Occipital lobe (tissue), 1 donor: ENCODE measurements at regions not wholly inside any gene's neighbourhood (a gene's known extent, or its start where the extent isn't known, plus 50 kb on each side); places are given as distances from the start of the nearest gene placed in this dataset.
"Not testable (repeated sequence)": the region's sequence is repeated elsewhere in the genome, so short reads cannot be mapped to it uniquely, and the experiment has no call there.

Source experiments
- DNase-seq: peaks from one replicate; lab custom pipeline; 2025; lab: John Stamatoyannopoulos, UW

GRCh38 chr11:41713030-41713429, 253.6 kb upstream of the LRRC4C start:
- no peak for DNase-seq

- DNase-seq = no peak
These were observed 254.6 kb upstream of the LRRC4C start for GRCh38 chr11:41714101-41714500.

- DNase-seq = no peak
These were observed 257.4 kb upstream of the LRRC4C start for GRCh38 chr11:41716862-41717261.

- no peak for DNase-seq
These were observed 261.3 kb upstream of the LRRC4C start for GRCh38 chr11:41720761-41721160.

- not testable (repeated sequence) for DNase-seq
These were observed 268.7 kb upstream of the LRRC4C start for GRCh38 chr11:41728161-41728560.

GRCh38 chr11:41775296-41775695, 315.8 kb upstream of the LRRC4C start:
- no peak for DNase-seq

GRCh38 chr11:41779401-41779960, 320.0 kb upstream of the LRRC4C start:
- no peak for DNase-seq

- no peak for DNase-seq
These were observed 322.0 kb upstream of the LRRC4C start for GRCh38 chr11:41781441-41781840.

- DNase-seq = no peak
These were observed 325.3 kb upstream of the LRRC4C start for GRCh38 chr11:41784513-41785335.

GRCh38 chr11:41786087-41786486, 326.6 kb upstream of the LRRC4C start:
- DNase-seq = no peak

GRCh38 chr11:41788177-41788576, 328.7 kb upstream of the LRRC4C start:
- DNase-seq = no peak

GRCh38 chr11:41789376-41789775, 329.9 kb upstream of the LRRC4C start:
- no peak for DNase-seq

GRCh38 chr11:41795004-41795403, 335.6 kb upstream of the LRRC4C start:
- DNase-seq = no peak

GRCh38 chr11:41799754-41800153, 340.3 kb upstream of the LRRC4C start:
- no peak for DNase-seq

GRCh38 chr11:41803895-41804294, 344.4 kb upstream of the LRRC4C start:
- DNase-seq = no peak

- no peak for DNase-seq
These were observed 356.9 kb upstream of the LRRC4C start for GRCh38 chr11:41816396-41816795.

GRCh38 chr11:41824287-41824686, 364.8 kb upstream of the LRRC4C start:
- not testable (repeated sequence) for DNase-seq

GRCh38 chr11:41826085-41826484, 366.6 kb upstream of the LRRC4C start:
- DNase-seq = no peak

GRCh38 chr11:41836431-41836830, 377.0 kb upstream of the LRRC4C start:
- no peak for DNase-seq

GRCh38 chr11:41842673-41843072, 383.2 kb upstream of the LRRC4C start:
- DNase-seq = no peak

GRCh38 chr11:41845066-41845465, 385.6 kb upstream of the LRRC4C start:
- no peak for DNase-seq

- no peak for DNase-seq
These were observed 388.9 kb upstream of the LRRC4C start for GRCh38 chr11:41848349-41848748.

GRCh38 chr11:41849250-41849649, 389.8 kb upstream of the LRRC4C start:
- no peak for DNase-seq
